Astrocyte of the hippocampus (primary cell): ENCODE measurements at regions not wholly inside any gene's neighbourhood (a gene's known extent, or its start where the extent isn't known, plus 50 kb on each side); places are given as distances from the start of the nearest gene placed in this dataset.
"Not testable (repeated sequence)": the region's sequence is repeated elsewhere in the genome, so short reads cannot be mapped to it uniquely, and the experiment has no call there.

ENCODE experiments used
- DNase-seq: peaks from one replicate; pipeline ENCODE4 v3.0.0; 2011; ENCODE audit warnings: low read depth, low spot score

DNA sequence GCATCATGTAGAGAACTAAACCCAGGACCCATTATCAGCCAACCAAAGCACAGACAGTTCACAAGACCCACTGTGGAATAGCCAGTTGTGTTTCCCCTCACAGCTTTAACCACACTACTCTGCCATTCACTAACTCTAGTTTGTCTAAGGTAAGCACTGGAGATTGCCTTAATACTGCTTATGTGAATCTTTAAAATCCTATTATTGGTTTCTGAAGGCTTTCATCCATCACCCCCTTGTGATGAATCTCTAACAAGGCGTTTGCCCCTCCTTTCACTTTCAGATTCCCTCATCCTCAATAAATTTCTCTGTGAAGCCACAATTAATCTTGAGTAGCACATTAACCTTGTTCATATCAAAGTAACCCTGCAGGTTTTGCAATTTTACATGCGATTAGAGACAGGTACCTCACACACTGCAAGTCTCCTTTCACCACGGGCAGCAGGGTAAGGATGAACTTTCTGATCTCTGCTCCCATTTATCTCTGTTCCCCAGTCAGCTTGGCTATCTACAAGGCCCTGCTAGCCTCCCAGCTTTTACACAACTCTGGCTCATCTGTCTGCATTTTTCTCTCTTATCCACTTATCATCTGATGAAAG lies 785.6 kb downstream of the REEP3 start:
- DNase-seq = no peak

DNA sequence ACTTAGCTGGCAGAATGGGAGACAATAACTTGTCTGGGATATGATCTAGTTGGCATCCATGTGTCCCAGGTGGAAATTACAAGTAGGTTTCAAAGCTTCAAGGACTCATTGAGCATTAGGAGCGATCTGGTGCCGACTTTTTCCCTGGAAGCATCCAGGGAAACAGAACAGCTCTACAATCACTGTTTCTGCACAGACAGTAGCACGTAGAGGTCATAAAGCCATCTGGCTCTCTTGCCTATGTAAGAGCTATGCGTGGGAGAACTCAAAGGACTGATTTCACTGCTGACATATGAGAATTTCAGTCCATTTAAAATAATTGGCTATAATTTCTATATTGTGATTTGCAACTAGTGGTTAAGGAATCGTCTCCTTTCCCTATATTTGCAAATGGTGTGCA lies 791.7 kb downstream of the REEP3 start:
- DNase-seq = no peak

DNA sequence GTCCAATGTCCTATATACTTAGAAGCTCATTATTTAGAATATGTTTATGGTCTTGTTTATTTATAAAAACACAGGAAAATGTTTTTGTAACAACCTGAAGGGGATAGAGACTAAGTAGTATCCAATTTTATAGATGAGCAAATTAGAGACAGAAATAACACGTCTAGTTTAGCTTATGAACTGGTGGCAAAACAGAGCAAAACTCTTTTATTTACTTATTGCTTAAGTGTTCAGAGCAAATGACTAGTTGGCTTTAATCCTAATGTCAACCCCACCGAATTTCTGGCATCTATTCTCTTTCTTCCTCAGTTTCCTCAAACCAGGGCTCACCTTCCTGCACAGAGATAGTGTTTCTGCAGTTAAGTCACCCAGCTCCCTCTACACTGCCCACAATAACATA lies 792.8 kb downstream of the REEP3 start:
- DNase-seq = no peak

DNA sequence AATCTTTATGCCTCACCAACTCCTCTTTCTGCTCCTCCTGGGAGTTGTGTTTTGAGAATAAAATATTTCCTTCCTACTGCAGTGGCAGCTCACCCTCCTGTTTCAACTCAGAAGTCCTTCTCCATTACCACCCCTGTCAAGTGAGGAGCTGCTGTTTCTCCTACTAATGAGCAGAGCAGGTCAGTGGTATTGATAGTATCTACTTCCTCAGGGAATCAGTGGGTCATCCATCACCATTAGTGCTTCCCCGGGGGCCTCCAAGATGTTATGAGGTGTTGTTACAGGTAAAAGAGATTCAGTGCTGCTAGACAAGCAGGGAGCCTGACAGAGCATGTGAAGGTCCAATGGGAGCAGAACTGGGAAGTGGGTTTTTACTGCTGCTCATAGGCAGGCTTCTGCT lies 795.2 kb downstream of the REEP3 start:
- no peak for DNase-seq

GRCh38 chr10:64316833-64317232 lies 795.6 kb downstream of the REEP3 start:
- DNase-seq = no peak

DNA sequence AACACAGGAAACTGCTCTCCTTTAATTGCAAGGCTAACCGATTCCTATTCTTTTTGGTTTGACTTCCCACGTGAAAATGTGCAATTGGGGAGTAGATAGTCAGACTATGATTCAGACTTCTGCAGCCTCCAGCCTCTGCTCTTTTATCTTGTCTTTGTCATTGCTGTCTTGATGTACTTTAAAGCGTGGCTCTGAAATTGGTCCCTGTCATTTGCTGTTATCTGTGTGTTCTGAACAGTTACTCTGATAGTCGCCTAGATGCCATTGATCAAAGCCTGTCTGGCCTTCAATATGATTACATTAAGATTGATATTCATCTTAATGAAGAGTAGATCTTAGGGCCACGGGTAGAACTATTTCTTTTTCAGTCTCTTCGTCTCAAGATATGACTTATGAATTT lies 799.2 kb downstream of the REEP3 start:
- DNase-seq = no peak

DNA sequence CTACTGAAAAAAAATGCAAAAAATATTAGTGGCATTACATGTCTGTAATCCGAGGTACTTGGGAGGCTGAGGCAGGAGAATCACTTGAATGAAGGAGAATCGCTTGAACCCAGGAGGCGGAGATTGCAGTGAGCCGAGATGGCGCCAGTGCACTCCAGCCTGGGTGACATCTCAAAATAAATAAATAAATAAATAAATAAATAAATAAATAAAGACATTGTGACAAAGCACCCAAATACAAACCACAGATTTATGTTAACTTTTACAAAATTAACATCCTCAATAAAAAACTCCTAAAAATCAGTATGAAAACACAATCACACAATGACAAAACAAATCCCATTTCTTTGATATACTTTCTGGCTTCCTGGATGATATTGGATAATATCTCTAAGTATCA lies 808.3 kb downstream of the REEP3 start:
- DNase-seq = no peak

GRCh38 chr10:64332551-64332950 lies 811.4 kb downstream of the REEP3 start:
- DNase-seq = no peak

GRCh38 chr10:64334084-64334483 lies 812.9 kb downstream of the REEP3 start:
- no peak for DNase-seq

DNA sequence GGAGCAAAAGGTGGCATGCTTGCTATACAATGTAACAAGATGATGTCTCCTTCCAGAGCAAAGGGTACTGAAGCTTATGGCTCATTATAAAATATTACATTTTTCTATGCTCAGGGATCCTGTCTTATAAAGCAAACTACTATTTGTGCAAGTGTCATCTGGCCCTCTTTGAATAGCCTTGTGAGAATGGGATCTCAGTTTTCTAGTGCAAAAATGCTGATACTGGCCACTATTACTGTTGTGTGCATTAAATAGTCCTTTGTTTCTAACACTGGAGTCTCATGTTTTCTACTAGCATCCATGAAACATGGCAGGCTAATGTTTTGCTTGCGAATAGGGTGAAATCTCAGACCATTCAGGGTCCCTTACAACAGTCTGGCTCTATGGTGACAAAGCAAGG lies 823.0 kb downstream of the REEP3 start:
- DNase-seq = no peak

- DNase-seq = no peak
These were observed 824.7 kb downstream of the REEP3 start for GRCh38 chr10:64345856-64346255.

DNA sequence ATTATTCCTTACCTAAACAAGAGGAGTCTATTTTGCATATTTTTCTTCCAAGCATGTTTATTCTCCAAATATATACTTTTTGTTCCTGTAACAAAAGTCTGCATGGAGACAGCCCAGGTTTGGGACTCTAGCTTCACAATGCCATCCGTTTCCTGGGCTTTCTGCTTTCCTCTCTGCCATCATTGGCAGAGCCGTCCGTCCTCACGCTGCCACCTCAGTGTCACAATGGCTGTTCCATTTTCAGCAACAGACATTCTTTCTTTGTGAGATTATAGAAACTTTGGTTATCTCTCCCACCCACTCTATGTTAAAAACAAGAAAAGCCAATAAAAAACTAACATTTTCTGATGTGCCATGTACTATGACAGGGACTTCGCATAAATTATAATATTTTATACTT lies 825.2 kb downstream of the REEP3 start:
- no peak for DNase-seq

GRCh38 chr10:64350665-64351064 lies 829.5 kb downstream of the REEP3 start:
- DNase-seq = no peak

DNA sequence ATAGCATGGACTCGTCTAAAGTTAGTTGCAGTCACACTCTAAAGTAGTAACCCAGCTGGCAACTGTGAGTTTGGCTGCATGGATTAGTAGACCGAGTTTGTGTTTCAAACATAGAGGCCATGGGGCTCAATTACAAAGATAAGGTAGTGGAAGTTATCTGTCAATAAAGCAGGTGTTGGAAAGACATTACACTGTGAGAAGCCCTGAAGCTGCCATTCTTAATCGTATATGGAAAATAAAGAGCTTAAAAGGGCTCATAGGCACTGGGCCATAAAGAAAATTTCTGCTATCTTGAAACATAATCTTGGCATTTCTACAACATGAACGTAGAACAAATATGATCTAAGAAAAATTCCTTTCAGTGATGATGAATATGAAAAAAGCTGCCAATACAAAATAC lies 837.7 kb downstream of the REEP3 start:
- DNase-seq = no peak

GRCh38 chr10:64360240-64360639 lies 839.0 kb downstream of the REEP3 start:
- DNase-seq = not testable (repeated sequence)

DNA sequence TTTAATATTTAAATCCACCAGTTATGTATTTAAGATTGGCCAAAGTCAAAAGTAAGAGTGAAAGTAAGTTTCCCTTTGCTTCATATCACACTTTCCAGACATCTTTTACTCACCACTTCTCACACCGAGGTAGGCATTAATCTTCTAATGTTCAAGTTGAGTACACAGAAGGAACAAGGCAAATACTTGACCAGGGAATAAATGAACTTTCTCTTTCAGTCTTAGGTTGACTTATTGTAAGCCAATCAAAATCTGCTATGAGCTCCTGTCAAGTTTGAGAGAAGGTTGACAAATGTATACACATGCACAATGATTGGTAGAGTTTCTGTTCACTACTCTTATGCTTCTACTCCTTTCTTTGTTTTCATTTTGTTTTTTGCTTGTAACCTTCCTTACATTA lies 842.5 kb downstream of the REEP3 start:
- no peak for DNase-seq

GRCh38 chr10:64365663-64366062 lies 844.5 kb downstream of the REEP3 start:
- peak; percentile 10 for DNase-seq

- DNase-seq = no peak
These were observed 847.1 kb downstream of the REEP3 start for GRCh38 chr10:64368298-64368697.

DNA sequence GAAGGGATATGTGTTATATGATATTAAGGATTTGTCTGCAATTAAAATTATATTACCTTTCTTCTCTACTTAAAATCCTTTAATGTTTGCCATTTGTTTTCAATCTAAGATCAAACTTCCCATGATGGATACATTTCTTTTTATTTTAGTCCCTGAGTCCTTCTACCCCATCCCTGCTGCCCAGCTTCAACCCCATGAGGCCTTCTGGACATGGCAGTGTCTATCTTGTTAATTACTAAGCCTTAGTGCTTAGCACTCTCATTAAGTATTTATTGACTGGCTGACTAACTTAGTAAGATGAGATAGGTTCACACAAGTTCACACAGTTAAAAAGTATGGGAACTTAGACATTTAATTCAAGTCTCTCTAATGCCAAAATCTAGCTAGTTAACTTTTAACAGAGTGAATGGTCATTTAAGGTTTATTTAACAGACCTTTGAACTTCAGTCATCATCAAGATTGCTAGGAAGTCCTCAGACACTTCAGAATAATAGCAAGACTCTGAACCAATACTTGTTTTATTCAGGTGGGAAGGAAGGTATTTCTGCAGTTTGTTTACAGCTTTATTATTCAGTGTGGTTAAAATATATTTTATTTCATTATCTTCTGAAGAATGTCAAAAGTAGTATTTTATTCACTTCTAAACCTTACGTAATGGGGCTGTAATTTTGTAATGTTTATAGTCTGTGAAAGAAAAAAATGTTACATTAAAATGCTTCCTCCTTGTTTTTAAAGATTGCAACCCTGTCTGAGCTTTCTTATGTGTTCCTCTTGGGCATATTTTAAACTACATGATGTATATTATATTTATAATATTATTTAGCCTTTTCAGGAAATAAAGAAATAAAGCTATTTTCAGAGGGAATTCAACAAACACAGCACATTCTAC lies 848.9 kb downstream of the REEP3 start:
- no peak for DNase-seq

DNA sequence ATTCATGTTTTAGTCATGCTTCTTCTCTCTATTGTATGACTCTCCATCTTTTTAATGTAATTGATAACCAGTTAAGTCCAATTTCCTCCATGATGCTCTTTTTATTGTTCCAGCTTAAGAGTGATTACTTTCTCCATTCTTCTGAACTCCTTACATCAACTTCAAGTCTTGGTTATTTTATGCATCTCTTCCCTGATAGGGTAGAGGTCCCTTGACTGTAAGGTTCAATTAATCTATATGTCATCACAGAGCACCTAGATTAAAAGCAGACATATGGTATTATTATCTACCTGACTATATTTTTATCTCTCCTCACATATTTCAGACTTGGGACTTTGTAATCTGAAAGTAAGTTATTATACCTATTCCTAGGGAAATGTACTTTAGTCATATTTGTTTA lies 853.1 kb downstream of the REEP3 start:
- DNase-seq = no peak

DNA sequence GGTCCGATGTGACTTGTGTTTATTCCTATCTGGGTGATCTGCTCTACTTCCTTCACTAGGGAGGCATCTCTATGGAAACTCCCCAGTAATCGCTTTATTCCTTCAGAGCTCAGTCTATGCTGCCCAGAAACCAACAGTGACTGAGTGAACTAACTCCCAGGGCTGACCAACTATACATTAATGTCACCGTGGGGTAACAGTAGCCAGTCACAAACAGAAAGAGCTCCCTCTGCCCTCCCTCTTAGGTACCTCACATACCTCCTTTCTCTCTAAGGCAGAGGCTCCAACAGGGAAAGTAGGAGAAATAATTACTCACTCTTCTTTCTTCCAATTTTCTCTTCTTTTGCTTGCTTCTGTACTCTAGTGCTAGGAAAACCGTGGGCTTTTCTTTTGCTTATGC lies 855.0 kb downstream of the REEP3 start:
- DNase-seq = no peak

- DNase-seq = no peak
These were observed 858.7 kb downstream of the REEP3 start for GRCh38 chr10:64379898-64380297.

DNA sequence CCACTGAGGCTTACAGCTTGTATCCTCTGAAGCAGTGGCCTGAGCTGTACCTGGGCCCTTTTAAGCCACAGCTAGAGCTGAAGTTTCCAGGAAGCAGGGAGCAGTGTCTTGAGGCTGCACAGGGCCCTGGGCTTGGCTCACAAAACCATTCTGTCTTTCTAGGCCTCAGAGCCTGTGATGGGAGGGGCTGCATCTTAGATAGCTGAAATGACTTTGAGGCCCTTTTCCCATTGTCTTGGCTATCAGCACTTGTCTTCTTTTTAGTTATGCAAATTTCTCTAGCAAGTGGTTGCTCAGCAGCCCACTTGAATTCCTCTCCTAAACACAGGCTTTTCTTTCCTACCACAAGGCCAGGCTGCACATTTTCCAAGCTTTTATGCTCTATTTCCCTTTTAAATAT lies 864.2 kb downstream of the REEP3 start:
- DNase-seq = peak; percentile 2
